GM19468 (cell line): ENCODE measurements at regions not wholly inside any gene's neighbourhood (a gene's known extent, or its start where the extent isn't known, plus 50 kb on each side); places are given as distances from the start of the nearest gene placed in this dataset.

ENCODE experiments used
- ATAC-seq: cut with Tn5 transposase; IDR thresholded peaks from one replicate; pipeline ENCODE4 v1.9.1; 2021; ENCODE audit warnings: mild to moderate bottlenecking, moderate library complexity, moderate number of reproducible peaks; ENCODE audit not compliant: unreplicated experiment; ENCODE audit errors: extremely low read depth

DNA sequence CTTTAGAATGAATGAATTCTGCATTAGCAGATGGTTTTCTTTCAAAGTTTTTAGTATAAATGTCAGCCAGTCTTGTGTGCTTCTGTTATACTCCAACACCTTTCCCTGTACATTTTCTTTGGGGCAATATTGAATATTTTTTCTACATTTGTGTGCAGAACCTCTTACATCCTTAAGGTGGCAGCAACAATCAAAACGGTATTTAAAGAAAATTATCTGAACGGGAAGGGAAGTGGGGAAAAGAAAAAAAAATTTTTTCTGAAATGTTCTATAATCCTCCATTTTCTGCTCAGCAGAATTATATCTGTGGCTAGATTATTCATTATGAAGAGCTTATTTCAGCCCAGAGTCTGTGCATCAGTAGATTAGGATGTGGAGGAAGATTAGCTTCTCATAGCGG is 347.3 kb upstream of the RAG2 start:
- no peak for ATAC-seq

DNA sequence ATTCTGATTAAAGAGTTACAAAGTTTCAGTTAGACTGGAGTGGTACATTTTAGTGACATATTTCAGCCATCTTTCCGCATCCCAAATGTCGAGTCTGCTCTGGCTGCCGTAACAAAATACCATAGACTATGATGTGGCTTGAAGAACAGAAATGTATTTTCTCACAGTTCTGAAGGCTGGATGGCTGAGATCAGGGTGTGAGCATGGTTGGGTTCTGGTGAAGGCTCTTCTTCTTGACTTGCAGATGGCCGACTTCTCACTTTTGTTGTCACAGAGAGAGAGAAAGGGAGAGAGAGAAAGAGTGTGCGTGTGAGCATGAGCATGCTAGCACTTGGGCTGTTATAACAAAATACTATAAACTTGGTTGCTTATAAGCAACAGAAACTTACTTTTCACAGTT is 335.4 kb upstream of the RAG2 start:
- ATAC-seq, result no peak

DNA sequence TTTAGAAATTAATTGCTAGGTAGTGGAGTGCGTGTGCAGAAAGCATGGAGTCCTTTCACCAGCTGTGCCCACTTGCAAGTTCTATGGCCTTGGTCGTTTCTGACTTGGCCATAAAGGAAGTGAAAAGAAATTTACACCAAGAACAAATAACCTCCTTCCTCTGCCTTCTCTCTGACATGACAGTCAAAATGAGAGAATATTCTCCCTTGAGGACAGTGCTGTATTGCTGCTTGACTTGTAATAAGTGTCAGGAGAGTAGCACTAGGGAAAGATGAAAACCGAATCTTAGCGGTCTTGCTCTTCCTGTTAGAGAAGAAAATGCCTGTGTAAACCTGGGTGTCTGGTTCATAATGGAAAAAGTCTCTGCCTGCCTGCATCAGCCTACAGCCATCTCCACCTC is 333.1 kb upstream of the RAG2 start:
- ATAC-seq, result no peak

DNA sequence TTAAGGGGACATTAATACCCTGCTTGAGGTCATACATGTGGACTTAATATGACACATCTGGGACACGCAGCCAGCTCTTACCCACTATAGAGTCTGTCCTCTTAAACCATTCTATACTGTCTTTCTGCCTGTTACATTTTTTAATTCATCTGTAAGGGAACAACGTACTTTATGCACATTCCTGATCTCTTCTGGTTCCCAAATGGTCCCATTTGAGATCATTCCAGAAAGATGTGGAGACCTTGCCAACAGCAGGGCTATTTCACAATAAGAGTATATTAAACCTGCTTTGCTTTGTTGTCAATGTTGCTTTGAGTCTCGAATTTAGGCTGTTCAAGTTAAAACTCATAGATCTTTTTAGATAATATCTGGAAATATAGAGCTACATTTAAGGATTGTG is 332.2 kb upstream of the RAG2 start:
- ATAC-seq, result no peak

DNA sequence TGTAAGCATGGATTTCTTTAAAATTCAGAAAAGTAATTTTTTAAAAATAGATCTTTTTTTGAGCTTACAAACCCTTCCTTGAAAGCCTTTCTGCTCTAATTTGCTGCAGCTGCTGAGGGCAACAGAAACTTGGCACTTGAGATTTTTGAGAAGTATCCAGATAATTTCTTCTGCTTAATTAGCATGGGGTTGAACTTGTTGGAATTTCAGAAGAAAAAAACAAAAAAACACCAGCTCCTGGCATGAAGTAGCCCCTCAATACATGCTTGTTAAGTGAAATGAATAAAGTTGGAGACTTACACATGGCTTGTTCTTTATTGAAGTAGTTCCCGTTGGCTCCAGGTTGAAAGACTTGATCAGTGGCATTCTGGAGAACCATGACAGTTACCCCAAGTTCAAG is 331.4 kb upstream of the RAG2 start:
- no peak for ATAC-seq

DNA sequence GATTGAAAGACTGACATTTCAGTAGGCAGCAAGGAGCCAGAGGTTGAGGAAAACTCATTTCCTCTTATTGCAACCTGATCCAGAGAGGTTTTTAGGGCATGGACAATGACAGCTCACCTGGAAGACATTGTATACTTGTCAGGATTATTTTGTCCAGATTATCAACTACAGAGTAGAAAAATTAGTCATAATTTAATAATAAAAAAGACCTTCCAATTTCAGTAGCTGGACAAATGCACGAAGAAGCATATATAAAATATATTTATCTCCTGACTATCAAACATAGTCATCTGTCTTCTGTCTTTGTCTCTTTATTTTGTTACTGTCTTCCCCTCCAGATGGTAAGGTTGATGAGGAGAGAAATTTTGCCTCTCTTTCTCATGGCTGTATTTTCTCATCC is 330.6 kb upstream of the RAG2 start:
- no peak for ATAC-seq

DNA sequence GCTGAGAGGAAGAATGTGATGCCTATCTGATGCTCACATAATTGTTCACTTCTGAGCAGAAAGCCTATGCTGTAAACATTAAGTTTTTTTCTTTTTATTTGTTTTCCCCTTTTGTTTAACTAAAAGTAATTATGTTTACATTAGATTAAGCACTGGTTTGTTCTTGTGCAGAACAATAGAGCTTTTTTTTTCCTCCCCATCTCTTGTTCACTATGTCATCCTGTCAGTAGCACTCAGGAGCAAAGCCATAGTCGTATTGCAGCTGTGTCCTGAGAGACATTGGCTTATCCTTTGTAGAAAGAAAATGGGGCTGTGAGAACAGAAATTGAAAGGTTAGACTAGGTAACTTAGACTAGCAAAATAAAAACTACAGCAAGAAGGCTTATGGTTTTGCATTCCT is 301.8 kb upstream of the RAG2 start:
- no peak for ATAC-seq

DNA sequence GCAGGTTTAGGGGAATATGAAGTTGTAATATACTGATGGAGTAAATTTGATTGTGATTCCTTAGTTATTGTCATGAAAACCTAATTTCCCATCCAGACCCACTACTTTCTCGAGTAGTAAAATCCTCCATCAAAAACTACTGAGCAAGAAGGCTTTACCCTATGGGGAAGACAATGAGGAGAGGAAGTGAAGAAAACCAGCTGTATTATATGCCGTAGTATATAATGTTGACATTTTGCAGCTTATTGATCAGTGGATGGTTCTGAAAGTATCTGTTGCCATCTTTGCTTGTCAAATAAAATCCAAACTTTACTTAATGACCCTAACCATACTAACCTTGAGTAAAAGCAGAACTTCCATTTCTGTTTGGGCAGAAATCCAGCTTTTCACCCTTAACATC is 292.8 kb upstream of the RAG2 start:
- ATAC-seq, result no peak

DNA sequence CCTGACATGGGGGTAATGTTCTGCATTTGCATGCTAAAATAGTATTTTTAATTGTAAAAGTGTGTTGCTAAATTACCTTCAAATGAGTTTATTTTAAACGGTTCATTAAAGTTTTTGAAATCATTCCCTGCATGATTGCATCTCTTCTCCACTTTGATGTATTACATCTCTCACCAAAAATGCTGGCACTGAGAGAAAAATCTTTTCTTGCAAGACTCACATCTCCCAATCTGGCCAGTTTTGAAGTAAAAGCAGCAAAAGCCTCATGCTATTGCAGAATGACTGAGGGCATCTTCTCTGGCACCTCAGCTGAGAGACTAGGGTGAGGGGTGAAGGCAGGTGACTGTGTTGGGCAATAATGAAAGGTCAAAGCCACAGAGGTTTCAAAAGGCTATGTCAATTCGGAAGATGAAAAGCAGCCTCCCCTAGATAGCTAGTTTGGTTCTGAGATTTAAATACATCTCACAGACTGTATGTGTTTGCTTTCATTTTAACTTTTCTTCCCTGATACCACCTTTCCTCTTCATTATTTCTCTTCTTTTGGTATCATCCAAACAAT is 292.2 kb upstream of the RAG2 start:
- no peak for ATAC-seq

DNA sequence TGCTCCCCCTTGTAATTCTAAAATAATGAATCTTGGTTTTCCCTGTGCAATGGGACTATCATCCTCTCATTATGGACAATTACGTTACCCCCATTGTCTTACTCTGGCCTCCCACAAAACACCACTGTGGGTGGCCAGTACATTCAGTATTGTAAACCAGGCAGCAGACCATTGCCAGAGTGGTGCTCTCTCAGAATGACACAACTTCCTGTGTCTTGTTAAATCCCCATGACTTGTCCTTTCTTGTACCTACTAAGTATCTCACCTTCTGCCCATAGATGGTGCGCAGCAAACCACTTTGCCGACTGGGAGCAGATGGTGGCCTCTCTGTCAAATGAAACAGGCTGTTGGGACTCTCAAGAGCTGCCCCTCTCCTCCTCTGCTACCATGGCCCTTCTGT is 287.1 kb upstream of the RAG2 start:
- ATAC-seq, result no peak

DNA sequence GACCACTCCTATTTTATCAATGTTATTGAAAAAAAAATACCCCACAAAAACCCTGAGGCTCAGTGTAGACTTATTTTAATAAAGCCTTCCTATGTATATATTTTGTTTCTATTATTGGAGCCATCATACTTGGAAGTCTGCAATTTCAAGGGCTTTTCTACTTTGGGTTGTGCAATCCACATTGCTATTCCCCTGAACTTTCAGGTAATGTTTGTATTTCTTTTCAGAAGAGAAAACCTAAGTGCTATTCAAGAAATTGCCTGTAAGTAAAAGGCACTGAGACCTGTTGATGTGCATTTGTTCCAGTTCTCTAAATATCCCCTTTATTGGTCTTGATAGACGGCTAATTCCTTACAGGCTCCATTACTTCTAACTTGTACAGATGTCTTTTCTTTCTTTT is 280.7 kb upstream of the RAG2 start:
- no peak for ATAC-seq

DNA sequence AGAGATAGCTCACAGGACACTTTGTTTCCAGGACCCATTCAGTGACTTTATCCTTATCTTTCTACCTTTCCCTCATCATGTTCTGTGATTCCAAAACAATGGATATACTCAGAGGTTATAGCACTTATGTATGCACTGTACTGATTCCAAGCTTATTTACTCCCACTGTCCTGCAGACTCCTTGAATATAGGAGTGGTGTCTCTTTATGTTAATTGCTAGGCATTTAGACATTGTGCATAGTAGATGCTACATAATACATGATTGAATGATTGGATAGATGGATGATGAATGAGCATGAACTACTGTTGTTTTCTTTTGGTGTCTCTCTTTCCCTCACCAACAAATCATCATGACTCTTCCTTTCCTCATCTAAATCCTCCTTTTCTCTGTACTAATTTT is 279.1 kb upstream of the RAG2 start:
- ATAC-seq, result no peak

DNA sequence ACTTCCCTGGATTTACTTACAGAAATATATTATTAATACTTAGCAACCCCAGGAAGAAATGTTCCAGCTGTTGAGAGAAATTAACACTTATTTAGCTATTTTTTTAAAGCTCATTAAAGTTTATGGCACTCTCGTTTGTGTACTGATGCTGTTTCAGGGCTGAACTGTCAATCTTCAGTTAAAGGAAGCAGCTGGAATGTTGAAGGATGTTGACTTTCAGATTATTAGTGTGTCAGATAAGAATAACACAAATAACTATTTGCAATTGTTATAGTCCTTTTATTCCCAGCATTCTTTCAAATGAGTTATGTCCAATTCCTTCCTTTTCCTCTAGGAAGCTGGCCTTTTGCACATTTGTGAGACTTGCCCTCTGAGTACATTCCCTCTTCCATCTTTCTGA is 278.2 kb upstream of the RAG2 start:
- no peak for ATAC-seq

DNA sequence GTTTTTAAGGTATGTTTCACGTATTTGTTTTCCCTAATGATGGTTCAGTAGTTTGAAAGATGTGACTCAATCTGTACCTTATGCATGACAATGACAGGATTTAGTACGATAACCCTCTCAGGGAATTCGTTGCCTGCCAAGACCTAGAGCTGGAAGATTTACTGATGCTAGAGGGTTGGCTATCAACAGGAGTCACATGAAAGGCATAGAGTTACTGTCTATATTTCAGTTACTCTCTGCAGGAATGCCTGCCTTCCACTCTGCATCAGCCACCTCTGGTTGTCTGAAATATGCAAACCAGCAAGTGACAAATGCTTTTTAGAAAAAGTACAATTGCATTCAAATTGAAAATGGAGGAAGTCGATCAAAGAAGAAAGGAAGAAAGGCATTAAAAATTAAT is 276.3 kb upstream of the RAG2 start:
- ATAC-seq, result no peak

DNA sequence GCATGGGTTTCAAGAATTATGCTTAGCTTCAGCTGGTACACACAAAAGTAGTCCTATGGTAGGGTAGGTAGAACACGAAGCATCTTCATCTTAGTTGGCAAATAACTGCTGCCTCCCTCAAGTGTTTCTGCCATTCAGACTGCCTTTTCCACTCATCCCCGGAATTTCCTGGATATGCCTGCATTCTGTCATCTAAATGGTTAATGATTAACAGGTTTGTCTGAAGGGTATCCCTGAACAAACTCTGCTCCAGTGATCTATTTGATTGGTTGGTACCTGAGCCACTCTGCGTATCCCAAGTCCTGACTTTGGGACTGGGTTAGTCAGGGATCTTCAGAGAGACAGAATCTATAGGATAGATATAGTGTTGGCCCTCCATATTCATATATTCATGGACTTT is 272.3 kb upstream of the RAG2 start:
- no peak for ATAC-seq

DNA sequence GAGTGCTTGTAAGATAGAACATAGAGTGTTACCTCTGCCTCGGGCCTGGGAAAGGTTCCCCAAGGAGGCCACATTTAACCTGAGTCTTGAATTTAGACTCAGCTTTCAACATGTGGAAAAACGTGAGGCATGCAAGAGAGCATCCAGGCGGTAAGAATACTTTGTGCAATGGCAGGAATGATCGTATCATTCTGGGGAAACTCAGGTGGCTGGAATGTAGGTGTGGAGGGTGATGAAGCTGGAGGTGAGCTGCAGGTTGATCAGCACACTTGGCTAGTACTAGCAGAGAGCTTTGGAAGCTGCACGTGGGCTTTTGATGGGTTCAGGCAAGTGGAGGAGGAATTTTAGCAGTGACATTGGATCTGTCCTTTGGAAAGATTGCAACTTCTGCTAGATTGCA is 270.3 kb upstream of the RAG2 start:
- ATAC-seq, result no peak

DNA sequence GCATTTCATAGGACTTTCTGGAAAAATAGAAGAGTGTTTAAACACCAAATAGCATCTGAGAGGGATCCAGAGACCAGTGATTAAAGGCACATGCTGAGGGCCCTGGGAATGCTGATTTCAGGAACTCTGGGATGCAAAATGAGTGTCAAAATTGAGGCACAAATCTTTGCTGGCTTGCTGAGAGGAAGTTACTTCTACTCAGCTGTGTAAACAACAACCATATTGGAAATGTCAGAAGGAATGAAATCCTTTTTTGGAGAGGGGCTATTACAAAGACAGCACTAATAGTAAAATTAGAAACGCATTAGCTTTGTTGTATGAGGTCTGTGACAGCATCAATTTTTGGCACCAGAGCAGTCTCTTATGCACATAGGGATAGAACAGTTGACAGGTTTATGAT is 267.8 kb upstream of the RAG2 start:
- ATAC-seq, result no peak

DNA sequence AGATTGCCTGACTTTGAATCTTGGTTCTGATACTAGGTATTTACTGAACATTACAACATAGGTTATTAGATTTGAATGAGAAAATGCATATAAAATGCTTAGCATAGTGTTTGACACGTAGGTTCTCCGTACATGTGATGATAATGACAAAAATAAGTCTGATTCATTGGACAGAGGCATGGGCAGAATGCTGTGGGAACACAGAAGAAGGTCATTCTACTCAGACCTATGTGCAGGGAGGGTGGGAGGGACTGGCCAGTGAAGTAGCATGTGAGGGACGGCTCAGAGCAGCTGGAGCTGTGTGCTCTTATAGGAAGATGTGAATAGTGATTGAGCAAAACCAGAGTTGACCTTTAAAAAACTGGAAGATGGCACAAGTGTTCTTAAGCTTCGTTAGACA is 256.8 kb upstream of the RAG2 start:
- no peak for ATAC-seq

DNA sequence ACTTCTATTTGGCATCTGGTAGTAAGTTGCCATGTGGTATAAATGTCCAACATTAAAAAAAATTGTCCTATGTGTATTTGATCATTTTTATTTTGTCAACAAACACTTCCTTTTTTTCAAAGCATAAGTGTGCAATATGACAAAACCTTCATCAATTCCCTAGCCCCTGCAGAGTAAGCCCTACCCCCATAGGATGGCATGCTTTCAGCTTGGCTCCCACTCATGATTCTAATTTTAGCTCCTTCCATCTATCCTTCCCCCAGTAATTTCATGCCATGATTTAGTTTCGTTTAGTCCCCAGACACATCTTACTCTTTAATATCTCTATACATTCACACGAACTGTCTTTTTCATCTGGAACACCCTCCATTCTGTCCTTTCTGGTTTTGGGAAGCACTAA is 250.6 kb upstream of the RAG2 start:
- ATAC-seq, result no peak

DNA sequence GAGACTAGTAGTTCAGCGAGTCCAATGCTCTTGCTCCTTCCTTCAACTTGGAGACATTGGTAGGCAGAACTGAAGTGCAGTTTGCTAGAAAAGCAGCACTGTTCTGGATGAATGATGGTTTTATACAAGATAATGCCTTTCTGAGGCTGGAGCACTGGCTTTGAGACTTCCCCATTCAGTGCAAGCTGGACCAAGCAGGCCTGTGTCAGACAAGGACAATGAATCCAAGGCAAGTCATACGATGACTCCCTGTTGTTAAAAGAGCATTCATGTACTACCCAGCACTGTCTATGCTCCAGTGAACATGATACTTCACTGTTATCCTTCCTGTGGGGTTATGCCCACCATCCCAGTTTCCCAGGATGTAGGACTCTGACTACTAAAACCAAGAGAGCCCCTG is 242.3 kb upstream of the RAG2 start:
- no peak for ATAC-seq

DNA sequence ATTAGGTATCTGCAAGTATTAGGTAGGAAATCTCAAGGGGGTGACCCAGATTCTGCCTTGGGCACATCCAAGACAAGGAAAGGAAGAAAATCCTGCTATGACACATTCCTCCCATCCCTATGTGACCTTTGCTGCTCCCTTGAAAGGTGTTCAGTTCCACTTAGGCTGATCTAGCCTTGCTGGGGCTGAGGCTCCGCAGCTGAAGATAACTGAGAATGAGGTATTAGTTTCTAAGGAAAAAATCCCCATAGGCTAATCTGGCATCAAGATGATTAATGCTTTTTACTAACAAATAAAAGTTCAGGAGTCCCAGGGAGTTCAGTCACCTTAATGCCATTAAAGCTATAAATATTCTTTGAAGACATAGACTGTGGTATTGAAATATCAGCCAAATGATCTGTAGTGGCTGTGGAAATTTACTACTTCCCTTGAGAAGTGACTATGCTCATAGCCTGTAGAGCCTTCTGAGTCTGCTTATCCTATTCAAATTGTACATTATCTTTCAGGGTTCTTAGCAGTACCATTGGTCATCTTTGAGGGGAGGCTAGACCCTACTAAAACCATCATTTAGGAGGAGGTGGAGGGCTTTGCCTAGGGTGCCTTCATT is 239.9 kb upstream of the RAG2 start:
- ATAC-seq, result no peak

DNA sequence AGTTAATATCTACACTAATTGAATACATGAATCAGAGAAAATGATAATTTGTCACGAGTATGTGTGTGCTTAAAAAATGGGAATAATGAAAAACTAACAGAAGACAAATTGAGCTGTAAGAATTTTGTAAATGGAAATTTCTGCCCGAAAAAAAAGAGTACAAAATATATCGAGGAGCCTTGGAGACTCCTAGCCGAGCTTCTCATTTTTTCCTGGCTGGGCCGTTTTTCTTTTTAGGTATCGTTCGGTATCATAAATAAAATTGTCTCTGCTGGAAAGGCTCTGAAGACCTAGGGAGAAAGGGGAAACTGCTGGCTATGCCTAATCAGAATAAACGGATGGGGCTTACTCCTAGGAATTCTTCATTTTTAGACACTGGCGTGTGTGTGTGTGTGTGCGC is 227.2 kb upstream of the RAG2 start:
- ATAC-seq, result no peak

DNA sequence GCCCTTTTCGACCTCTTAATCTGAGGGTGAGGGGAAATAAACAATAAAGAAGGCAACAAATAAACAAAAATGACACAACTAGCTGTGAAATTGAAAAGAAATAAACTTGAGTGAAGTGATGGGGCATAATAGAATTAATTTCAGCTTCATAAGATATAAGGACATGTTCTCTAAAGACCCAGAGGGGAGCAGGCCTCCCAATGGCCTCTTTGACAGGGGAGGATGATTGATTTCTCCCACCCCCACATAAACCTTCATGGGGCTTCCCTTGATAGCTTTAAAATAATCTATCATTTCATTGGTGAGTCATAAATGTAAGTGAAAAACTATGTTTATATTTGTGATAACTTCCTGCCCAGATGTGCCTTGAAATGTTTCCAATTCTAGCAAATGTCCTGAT is 226.3 kb upstream of the RAG2 start:
- no peak for ATAC-seq
